ENCODE measurements at regions not wholly inside any gene's neighbourhood (a gene's known extent, or its start where the extent isn't known, plus 50 kb on each side); places are given as distances from the start of the nearest gene placed in this dataset.

GRCh38 chr1:37398096-37398495 is 76.3 kb upstream of the ZC3H12A start:
- no peak for TF ChIP-seq POLR2A (IDR thresholded peaks at IDR 0.05; ENCODE audit: low read depth, low read length)
- TF ChIP-seq POLR2AphosphoS5 (IDR thresholded peaks at IDR 0.05; ENCODE audit: low read depth, low read length) = no peak
